ENCODE measurements at regions not wholly inside any gene's neighbourhood (a gene's known extent, or its start where the extent isn't known, plus 50 kb on each side); places are given as distances from the start of the nearest gene placed in this dataset.

GRCh38 chr9:16112116-16112515 lies 559.3 kb downstream of the CCDC171 start:
- H3K9me3 ChIP-seq = no peaks in the 10 kb centered on the region
- H3K27me3 ChIP-seq = no peaks in the 10 kb centered on the region
- H3K4me3 ChIP-seq = no peak overlapping the region
- no peak for DNase-seq (ENCODE audit: low spot score in 2 of 2)
- H3K36me3 ChIP-seq = no peaks in the 10 kb centered on the region
- peaks cover 0 to under 1% (median 0%) of the 10 kb centered on the region in 4 donors for H3K4me1 ChIP-seq
- TF ChIP-seq POLR2A (IDR thresholded peaks at IDR 0.05) (no peak), EP300 (IDR thresholded peaks at IDR 0.05) (no peak), CTCF (IDR thresholded peaks at IDR 0.05) (no peak)
- no peak overlapping the region for H3K27ac ChIP-seq
- 97 to 98% methylated on average over 6 of the region's 6 CpGs for WGBS, 2 donors

- Histone ChIP-seq H3K27me3 (no peaks in the 10 kb centered on the region), H3K9me3 (no peaks in the 10 kb centered on the region), H3K27ac (no peak overlapping the region), H3K4me1 (peaks cover 0 to 2% (median 0%) of the 10 kb centered on the region in 4 donors), H3K36me3 (no peaks in the 10 kb centered on the region), H3K4me3 (no peak overlapping the region)
- 94 to 100% methylated on average over 1 of the region's 1 CpG for WGBS, 2 donors
- no peak for TF ChIP-seq EP300 (IDR thresholded peaks at IDR 0.05)
- no peak for TF ChIP-seq CTCF (IDR thresholded peaks at IDR 0.05)
- no peak for TF ChIP-seq POLR2A (IDR thresholded peaks at IDR 0.05)
- no peak for DNase-seq (ENCODE audit: low spot score in 2 of 2)
These were observed 563.2 kb downstream of the CCDC171 start for GRCh38 chr9:16115994-16116393.

- no peaks in the 10 kb centered on the region for H3K9me3 ChIP-seq
- H3K27me3 ChIP-seq = no peaks in the 10 kb centered on the region
- TF ChIP-seq CTCF (IDR thresholded peaks at IDR 0.05) = no peak
- no peak for TF ChIP-seq POLR2A (IDR thresholded peaks at IDR 0.05)
- no peak for TF ChIP-seq EP300 (IDR thresholded peaks at IDR 0.05)
- H3K36me3 ChIP-seq = no peaks in the 10 kb centered on the region
- H3K27ac ChIP-seq = no peak overlapping the region
- no peak overlapping the region for H3K4me3 ChIP-seq
- 95 to 96% methylated on average over 2 of the region's 2 CpGs for WGBS, 2 donors
- DNase-seq (ENCODE audit: low spot score in 2 of 2) = no peak
- peaks cover 0 to 8% (median 0%) of the 10 kb centered on the region in 4 donors for H3K4me1 ChIP-seq
These were observed 565.2 kb downstream of the CCDC171 start for GRCh38 chr9:16118043-16118442.

- Histone ChIP-seq H3K36me3 (no peaks in the 10 kb centered on the region), H3K27me3 (no peaks in the 10 kb centered on the region), H3K4me3 (no peak overlapping the region), H3K27ac (peak overlapping the region in 1 of 4 donors; percentile 12), H3K4me1 (peaks cover 0 to 8% (median 0%) of the 10 kb centered on the region in 4 donors), H3K9me3 (no peaks in the 10 kb centered on the region)
- WGBS, 2 donors = 71 to 79% methylated on average over 7 of the region's 7 CpGs
- TF ChIP-seq POLR2A (IDR thresholded peaks at IDR 0.05) = no peak
- no peak for TF ChIP-seq CTCF (IDR thresholded peaks at IDR 0.05)
- no peak for TF ChIP-seq EP300 (IDR thresholded peaks at IDR 0.05)
- DNase-seq (ENCODE audit: low spot score in 2 of 2) = no peak
These were observed 566.7 kb downstream of the CCDC171 start for GRCh38 chr9:16119261-16120230.

- Histone ChIP-seq H3K27me3 (no peaks in the 10 kb centered on the region), H3K4me3 (no peak overlapping the region), H3K27ac (peak overlapping the region in 2 of 4 donors; percentile 0 to 12), H3K4me1 (peaks cover 0 to 8% (median 0%) of the 10 kb centered on the region in 4 donors), H3K9me3 (no peaks in the 10 kb centered on the region), H3K36me3 (no peaks in the 10 kb centered on the region)
- TF ChIP-seq EP300 (IDR thresholded peaks at IDR 0.05) (no peak), CTCF (IDR thresholded peaks at IDR 0.05) (no peak), POLR2A (IDR thresholded peaks at IDR 0.05) (no peak)
- DNase-seq (ENCODE audit: low spot score in 2 of 2) = no peak
- 46 to 48% methylated on average over 4 of the region's 4 CpGs for WGBS, 2 donors
These were observed 567.4 kb downstream of the CCDC171 start for GRCh38 chr9:16120231-16120641.

All from tibial nerve (tissue), 4 donors.